ENCODE measurements at regions not wholly inside any gene's neighbourhood (a gene's known extent, or its start where the extent isn't known, plus 50 kb on each side); places are given as distances from the start of the nearest gene placed in this dataset.

- no peaks in the 10 kb centered on the region for H3K4me1 ChIP-seq (ENCODE audit: control insufficient read depth, low read depth, low read length)
- no peak overlapping the region for H3K4me3 ChIP-seq (ENCODE audit: low read length)
- no peaks in the 10 kb centered on the region for H3K27me3 ChIP-seq (ENCODE audit: control insufficient read depth, insufficient read depth, low read length)
- H3K9me3 ChIP-seq (ENCODE audit: control insufficient read depth, low read depth, low read length) = no peaks in the 10 kb centered on the region
- H3K9ac ChIP-seq (ENCODE audit: low read length) = no peak overlapping the region
- H3K36me3 ChIP-seq (ENCODE audit: control insufficient read depth, low read depth, low read length) = no peaks in the 10 kb centered on the region
- no peak overlapping the region for H3K27ac ChIP-seq (ENCODE audit: low read length)
Observed at GRCh38 chrX:113892891-113893290, 691.0 kb upstream of the HTR2C start.

GRCh38 chrX:113892401-113892800 is 691.5 kb upstream of the HTR2C start:
- Histone ChIP-seq H3K36me3 (ENCODE audit: control insufficient read depth, low read depth, low read length) (no peaks in the 10 kb centered on the region), H3K27ac (ENCODE audit: low read length) (no peak overlapping the region), H3K27me3 (ENCODE audit: control insufficient read depth, insufficient read depth, low read length) (no peaks in the 10 kb centered on the region), H3K9ac (ENCODE audit: low read length) (no peak overlapping the region), H3K4me1 (ENCODE audit: control insufficient read depth, low read depth, low read length) (no peaks in the 10 kb centered on the region), H3K9me3 (ENCODE audit: control insufficient read depth, low read depth, low read length) (no peaks in the 10 kb centered on the region), H3K4me3 (ENCODE audit: low read length) (no peak overlapping the region)

GRCh38 chrX:113873056-113873455 is 710.8 kb upstream of the HTR2C start:
- Histone ChIP-seq H3K4me3 (ENCODE audit: low read length) (no peak overlapping the region), H3K36me3 (ENCODE audit: control insufficient read depth, low read depth, low read length) (no peaks in the 10 kb centered on the region), H3K27ac (ENCODE audit: low read length) (no peak overlapping the region), H3K9ac (ENCODE audit: low read length) (no peak overlapping the region), H3K9me3 (ENCODE audit: control insufficient read depth, low read depth, low read length) (no peaks in the 10 kb centered on the region), H3K4me1 (ENCODE audit: control insufficient read depth, low read depth, low read length) (peaks cover 3% of the 10 kb centered on the region), H3K27me3 (ENCODE audit: control insufficient read depth, insufficient read depth, low read length) (no peaks in the 10 kb centered on the region)

- H3K27me3 ChIP-seq (ENCODE audit: control insufficient read depth, insufficient read depth, low read length) = no peaks in the 10 kb centered on the region
- no peaks in the 10 kb centered on the region for H3K9me3 ChIP-seq (ENCODE audit: control insufficient read depth, low read depth, low read length)
- no peak overlapping the region for H3K4me3 ChIP-seq (ENCODE audit: low read length)
- H3K36me3 ChIP-seq (ENCODE audit: control insufficient read depth, low read depth, low read length) = no peaks in the 10 kb centered on the region
- H3K27ac ChIP-seq (ENCODE audit: low read length) = no peak overlapping the region
- H3K4me1 ChIP-seq (ENCODE audit: control insufficient read depth, low read depth, low read length) = peaks cover 4% of the 10 kb centered on the region
- H3K9ac ChIP-seq (ENCODE audit: low read length) = no peak overlapping the region
Observed at GRCh38 chrX:113868711-113869110, 715.2 kb upstream of the HTR2C start.

GRCh38 chrX:113868177-113868576 is 715.7 kb upstream of the HTR2C start:
- Histone ChIP-seq H3K4me1 (ENCODE audit: control insufficient read depth, low read depth, low read length) (peaks cover 4% of the 10 kb centered on the region), H3K9ac (ENCODE audit: low read length) (no peak overlapping the region), H3K36me3 (ENCODE audit: control insufficient read depth, low read depth, low read length) (no peaks in the 10 kb centered on the region), H3K4me3 (ENCODE audit: low read length) (no peak overlapping the region), H3K9me3 (ENCODE audit: control insufficient read depth, low read depth, low read length) (no peaks in the 10 kb centered on the region), H3K27ac (ENCODE audit: low read length) (no peak overlapping the region), H3K27me3 (ENCODE audit: control insufficient read depth, insufficient read depth, low read length) (no peaks in the 10 kb centered on the region)

- Histone ChIP-seq H3K9me3 (ENCODE audit: control insufficient read depth, low read depth, low read length) (no peaks in the 10 kb centered on the region), H3K36me3 (ENCODE audit: control insufficient read depth, low read depth, low read length) (no peaks in the 10 kb centered on the region), H3K4me1 (ENCODE audit: control insufficient read depth, low read depth, low read length) (no peaks in the 10 kb centered on the region), H3K9ac (ENCODE audit: low read length) (no peak overlapping the region), H3K27ac (ENCODE audit: low read length) (no peak overlapping the region), H3K27me3 (ENCODE audit: control insufficient read depth, insufficient read depth, low read length) (no peaks in the 10 kb centered on the region), H3K4me3 (ENCODE audit: low read length) (no peak overlapping the region)
Observed at GRCh38 chrX:113849408-113849807, 734.5 kb upstream of the HTR2C start.

- Histone ChIP-seq H3K36me3 (ENCODE audit: control insufficient read depth, low read depth, low read length) (no peaks in the 10 kb centered on the region), H3K9ac (ENCODE audit: low read length) (no peak overlapping the region), H3K27me3 (ENCODE audit: control insufficient read depth, insufficient read depth, low read length) (no peaks in the 10 kb centered on the region), H3K9me3 (ENCODE audit: control insufficient read depth, low read depth, low read length) (no peaks in the 10 kb centered on the region), H3K4me3 (ENCODE audit: low read length) (no peak overlapping the region), H3K4me1 (ENCODE audit: control insufficient read depth, low read depth, low read length) (peaks cover 3% of the 10 kb centered on the region), H3K27ac (ENCODE audit: low read length) (no peak overlapping the region)
Observed at GRCh38 chrX:113833096-113834055, 750.5 kb upstream of the HTR2C start.

GRCh38 chrX:113828470-113828869 is 755.4 kb upstream of the HTR2C start:
- H3K9ac ChIP-seq (ENCODE audit: low read length) = no peak overlapping the region
- no peak overlapping the region for H3K4me3 ChIP-seq (ENCODE audit: low read length)
- no peaks in the 10 kb centered on the region for H3K9me3 ChIP-seq (ENCODE audit: control insufficient read depth, low read depth, low read length)
- H3K27me3 ChIP-seq (ENCODE audit: control insufficient read depth, insufficient read depth, low read length) = no peaks in the 10 kb centered on the region
- no peak overlapping the region for H3K27ac ChIP-seq (ENCODE audit: low read length)
- peaks cover 3% of the 10 kb centered on the region for H3K36me3 ChIP-seq (ENCODE audit: control insufficient read depth, low read depth, low read length)
- H3K4me1 ChIP-seq (ENCODE audit: control insufficient read depth, low read depth, low read length) = peaks cover 3% of the 10 kb centered on the region

- Histone ChIP-seq H3K4me3 (ENCODE audit: low read length) (no peak overlapping the region), H3K9me3 (ENCODE audit: control insufficient read depth, low read depth, low read length) (peaks cover 2% of the 10 kb centered on the region), H3K27me3 (ENCODE audit: control insufficient read depth, insufficient read depth, low read length) (no peaks in the 10 kb centered on the region), H3K27ac (ENCODE audit: low read length) (no peak overlapping the region), H3K4me1 (ENCODE audit: control insufficient read depth, low read depth, low read length) (no peaks in the 10 kb centered on the region), H3K9ac (ENCODE audit: low read length) (no peak overlapping the region), H3K36me3 (ENCODE audit: control insufficient read depth, low read depth, low read length) (no peaks in the 10 kb centered on the region)
Observed at GRCh38 chrX:113818346-113818745, 765.5 kb upstream of the HTR2C start.

- H3K36me3 ChIP-seq (ENCODE audit: control insufficient read depth, low read depth, low read length) = no peaks in the 10 kb centered on the region
- H3K4me3 ChIP-seq (ENCODE audit: low read length) = peak overlapping the region; percentile 5
- no peak overlapping the region for H3K9ac ChIP-seq (ENCODE audit: low read length)
- H3K27ac ChIP-seq (ENCODE audit: low read length) = peak overlapping the region; percentile 82
- H3K27me3 ChIP-seq (ENCODE audit: control insufficient read depth, insufficient read depth, low read length) = no peaks in the 10 kb centered on the region
- H3K9me3 ChIP-seq (ENCODE audit: control insufficient read depth, low read depth, low read length) = no peaks in the 10 kb centered on the region
- peaks cover 31% of the 10 kb centered on the region for H3K4me1 ChIP-seq (ENCODE audit: control insufficient read depth, low read depth, low read length)
Observed at GRCh38 chrX:113804819-113805218, 779.1 kb upstream of the HTR2C start.

- peak overlapping the region; percentile 82 for H3K27ac ChIP-seq (ENCODE audit: low read length)
- H3K4me3 ChIP-seq (ENCODE audit: low read length) = peak overlapping the region; percentile 5
- H3K4me1 ChIP-seq (ENCODE audit: control insufficient read depth, low read depth, low read length) = peaks cover 31% of the 10 kb centered on the region
- H3K36me3 ChIP-seq (ENCODE audit: control insufficient read depth, low read depth, low read length) = no peaks in the 10 kb centered on the region
- H3K9ac ChIP-seq (ENCODE audit: low read length) = no peak overlapping the region
- no peaks in the 10 kb centered on the region for H3K9me3 ChIP-seq (ENCODE audit: control insufficient read depth, low read depth, low read length)
- H3K27me3 ChIP-seq (ENCODE audit: control insufficient read depth, insufficient read depth, low read length) = no peaks in the 10 kb centered on the region
Observed at GRCh38 chrX:113804291-113804690, 779.6 kb upstream of the HTR2C start.

GRCh38 chrX:113802837-113803236 is 781.0 kb upstream of the HTR2C start:
- H3K27ac ChIP-seq (ENCODE audit: low read length) = no peak overlapping the region
- no peaks in the 10 kb centered on the region for H3K9me3 ChIP-seq (ENCODE audit: control insufficient read depth, low read depth, low read length)
- H3K36me3 ChIP-seq (ENCODE audit: control insufficient read depth, low read depth, low read length) = no peaks in the 10 kb centered on the region
- H3K4me3 ChIP-seq (ENCODE audit: low read length) = no peak overlapping the region
- H3K4me1 ChIP-seq (ENCODE audit: control insufficient read depth, low read depth, low read length) = peaks cover 31% of the 10 kb centered on the region
- no peak overlapping the region for H3K9ac ChIP-seq (ENCODE audit: low read length)
- H3K27me3 ChIP-seq (ENCODE audit: control insufficient read depth, insufficient read depth, low read length) = no peaks in the 10 kb centered on the region

Data from iPS-18a (cell line).